Subcutaneous abdominal adipose tissue (tissue), 5 donors: ENCODE measurements at regions not wholly inside any gene's neighbourhood (a gene's known extent, or its start where the extent isn't known, plus 50 kb on each side); places are given as distances from the start of the nearest gene placed in this dataset.
"Not testable (repeated sequence)": the region's sequence is repeated elsewhere in the genome, so short reads cannot be mapped to it uniquely, and the experiment has no call there.

Experiments
- H3K27ac ChIP-seq: one replicate; pipeline ENCODE4 v1.7.0; 2013; ENCODE audit warnings: low read depth, mild to moderate bottlenecking, inconsistent platforms, low read length, moderate library complexity
- H3K27me3 ChIP-seq, 5 donors: one replicate each; pipeline ENCODE4 v1.7.0; 2013; ENCODE audit warnings: low read length in 5 of 5, inconsistent platforms in 1 of 5; ENCODE audit not compliant: control insufficient read depth in 5 of 5, insufficient read depth in 4 of 5
- H3K36me3 ChIP-seq, 5 donors: one replicate each; pipeline ENCODE4 v1.7.0; 2013; ENCODE audit warnings: low read length in 5 of 5; ENCODE audit not compliant: control insufficient read depth in 5 of 5, insufficient read depth in 5 of 5
- H3K4me1 ChIP-seq, 5 donors: one replicate each; pipeline ENCODE4 v1.7.0; 2013; ENCODE audit warnings: low read length in 5 of 5, mild to moderate bottlenecking in 3 of 5, moderate library complexity in 1 of 5; ENCODE audit not compliant: control insufficient read depth in 5 of 5, insufficient read depth in 5 of 5
- H3K4me3 ChIP-seq, 5 donors: one replicate each; pipeline ENCODE4 v1.7.0; 2013; ENCODE audit warnings: low read length in 5 of 5, low read depth in 1 of 5
- H3K9ac ChIP-seq, 5 donors: one replicate each; pipeline ENCODE4 v1.7.0; 2013; ENCODE audit warnings: low read length in 5 of 5, mild to moderate bottlenecking in 4 of 5, moderate library complexity in 3 of 5
- H3K9me3 ChIP-seq, 5 donors: one replicate each; pipeline ENCODE4 v1.7.0; 2013; ENCODE audit warnings: low read length in 5 of 5; ENCODE audit not compliant: control insufficient read depth in 5 of 5
- donor health status: healthy.
- donor health status: healthy.
- donor health status: healthy.
- donor health status: healthy.
- donor health status: healthy.

DNA sequence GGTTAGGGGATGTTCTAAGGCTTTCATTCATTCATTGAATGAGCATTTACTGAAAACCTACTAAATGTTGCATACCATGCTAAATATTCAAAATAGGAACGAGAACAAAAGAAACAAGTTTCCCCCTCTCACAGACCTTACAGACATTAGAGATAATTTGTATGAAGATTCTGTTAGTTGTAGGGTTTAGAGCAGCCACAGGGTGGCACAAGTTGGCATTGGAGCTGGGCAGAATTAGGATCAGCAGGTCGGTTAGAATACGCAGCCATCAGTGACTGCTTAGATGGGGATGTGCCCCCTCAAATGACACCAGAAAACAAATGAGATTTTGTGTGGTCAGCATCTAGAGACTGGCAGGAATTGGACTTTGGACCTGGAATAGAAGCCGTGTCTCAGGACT, 166.3 kb upstream of the DAAM1 start:
- no peaks in the 10 kb centered on the region for H3K4me1 ChIP-seq
- H3K27me3 ChIP-seq = peaks cover 0 to 4% (median 0%) of the 10 kb centered on the region in 5 donors
- no peaks in the 10 kb centered on the region for H3K9me3 ChIP-seq
- H3K4me3 ChIP-seq = no peak overlapping the region
- no peak overlapping the region for H3K27ac ChIP-seq
- H3K36me3 ChIP-seq = no peaks in the 10 kb centered on the region
- no peak overlapping the region for H3K9ac ChIP-seq

DNA sequence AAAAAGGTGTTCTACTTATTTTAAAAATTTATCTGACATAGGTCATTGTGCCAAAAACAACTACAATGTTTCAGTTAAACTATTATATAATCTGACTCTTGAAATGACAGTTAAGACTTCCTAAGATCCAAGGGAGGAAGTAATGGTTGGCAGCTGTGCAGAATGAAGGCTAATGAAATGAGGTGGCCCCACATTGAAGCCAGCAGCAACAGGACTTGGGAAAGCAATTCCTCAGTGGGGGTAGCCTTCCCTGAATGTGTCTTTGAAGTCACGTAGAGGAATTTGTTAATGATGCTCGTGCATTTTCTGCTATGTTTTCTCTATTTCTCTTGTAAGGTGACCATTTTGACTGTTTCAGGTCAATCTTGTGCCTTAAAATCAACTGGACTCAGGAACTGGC, 162.4 kb upstream of the DAAM1 start:
- Histone ChIP-seq H3K4me3 (no peak overlapping the region), H3K27ac (no peak overlapping the region), H3K9ac (no peak overlapping the region), H3K27me3 (peaks cover 0 to 4% (median 0%) of the 10 kb centered on the region in 5 donors), H3K9me3 (no peaks in the 10 kb centered on the region), H3K4me1 (no peaks in the 10 kb centered on the region), H3K36me3 (no peaks in the 10 kb centered on the region)

DNA sequence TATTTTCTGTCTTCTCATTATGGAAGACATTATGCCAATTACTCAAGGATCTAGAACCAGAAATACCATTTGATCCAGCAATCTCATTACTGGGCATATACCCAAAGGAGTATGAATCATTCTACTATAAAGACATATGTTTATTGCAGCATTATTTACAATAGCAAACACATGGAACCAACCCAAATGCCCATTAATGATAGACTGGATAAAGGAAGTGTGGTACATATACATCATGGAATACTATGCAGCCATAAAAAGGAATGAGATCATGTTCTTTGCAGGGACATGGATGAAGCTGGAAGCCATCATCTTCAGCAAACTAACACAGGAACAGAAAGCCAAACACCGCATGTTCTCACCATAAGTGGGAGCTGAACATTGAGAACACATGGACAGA, 161.8 kb upstream of the DAAM1 start:
- H3K9ac ChIP-seq, H3K27me3 ChIP-seq, H3K4me3 ChIP-seq, H3K9me3 ChIP-seq, H3K36me3 ChIP-seq, H3K27ac ChIP-seq, H3K4me1 ChIP-seq: not testable (repeated sequence)

DNA sequence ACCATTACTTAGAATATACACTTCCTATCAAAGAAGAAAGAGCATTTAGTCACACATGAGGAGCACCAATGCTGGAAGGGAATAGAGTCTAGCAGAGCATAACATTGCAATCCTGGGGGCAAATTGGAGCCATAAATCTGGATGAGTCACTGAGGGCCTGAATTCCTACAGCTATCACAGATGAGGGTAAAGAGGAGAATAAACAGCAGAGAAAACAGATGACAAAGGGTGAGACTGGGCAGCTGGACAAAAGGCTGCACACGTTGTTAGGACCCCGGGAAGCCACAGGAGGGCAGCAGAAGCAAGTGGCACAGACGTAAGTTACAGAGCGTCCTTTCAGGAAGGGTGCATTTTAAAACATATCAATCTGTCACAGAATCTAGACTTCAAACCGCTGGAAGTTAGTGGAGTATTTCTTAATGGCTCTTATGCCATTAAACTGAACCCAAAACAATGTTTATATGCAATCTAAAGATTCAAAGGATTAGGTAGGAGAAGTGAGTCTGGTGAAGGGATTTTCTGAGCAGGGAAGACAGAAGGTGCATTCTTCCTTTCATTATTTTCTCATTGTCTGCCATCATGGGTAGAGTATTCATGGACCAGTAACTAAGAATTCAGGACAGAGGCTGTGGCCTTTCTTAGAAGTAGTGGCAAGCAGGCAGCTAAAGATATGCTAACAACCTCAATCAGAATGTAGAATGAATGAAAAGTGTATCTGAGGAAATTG, 159.8 kb upstream of the DAAM1 start:
- no peak overlapping the region for H3K27ac ChIP-seq
- H3K9ac ChIP-seq = no peak overlapping the region
- H3K9me3 ChIP-seq = no peaks in the 10 kb centered on the region
- H3K4me1 ChIP-seq = no peaks in the 10 kb centered on the region
- H3K4me3 ChIP-seq = no peak overlapping the region
- H3K36me3 ChIP-seq = no peaks in the 10 kb centered on the region
- no peaks in the 10 kb centered on the region for H3K27me3 ChIP-seq

DNA sequence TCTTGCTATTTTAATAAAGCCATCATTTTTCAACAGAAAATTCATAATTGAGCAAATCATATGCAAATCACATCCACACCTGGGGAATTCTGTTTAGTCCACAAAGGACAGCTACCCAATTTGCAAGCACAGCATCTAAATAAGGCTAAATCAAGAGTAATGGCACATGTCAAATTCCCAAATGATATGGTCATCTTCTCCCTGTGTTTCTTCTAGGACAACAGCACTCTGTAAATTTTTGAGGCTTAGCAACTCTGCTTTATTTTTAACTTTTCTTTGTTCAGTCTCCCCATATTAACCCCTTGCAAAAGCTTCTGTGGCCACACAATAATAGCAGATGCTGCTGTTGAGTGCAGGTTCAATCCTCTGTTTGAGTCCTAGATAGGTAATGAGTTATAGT, 155.6 kb upstream of the DAAM1 start:
- Histone ChIP-seq H3K36me3 (no peaks in the 10 kb centered on the region), H3K9ac (no peak overlapping the region), H3K4me3 (no peak overlapping the region), H3K9me3 (no peaks in the 10 kb centered on the region), H3K27ac (no peak overlapping the region), H3K27me3 (no peaks in the 10 kb centered on the region), H3K4me1 (no peaks in the 10 kb centered on the region)

DNA sequence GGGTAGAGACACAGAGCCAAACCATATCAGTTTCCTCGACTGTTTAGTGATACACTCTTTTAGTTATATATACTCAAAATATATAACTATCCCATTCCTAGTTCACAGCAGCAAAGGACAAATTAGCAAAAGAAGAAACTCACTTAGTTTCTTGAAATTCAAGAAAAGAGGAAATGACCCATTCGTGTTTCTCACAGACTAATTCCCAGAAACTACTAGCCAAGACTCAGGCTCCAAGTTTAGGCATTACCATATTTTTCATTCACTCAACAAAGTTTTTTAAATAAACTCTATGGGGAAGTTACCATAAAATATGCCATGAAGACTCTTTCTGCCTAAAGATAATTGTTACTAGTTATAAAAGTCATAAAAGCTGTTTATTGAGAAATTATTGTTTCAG, 152.3 kb upstream of the DAAM1 start:
- Histone ChIP-seq H3K9ac (no peak overlapping the region), H3K27me3 (no peaks in the 10 kb centered on the region), H3K4me3 (no peak overlapping the region), H3K9me3 (no peaks in the 10 kb centered on the region), H3K4me1 (no peaks in the 10 kb centered on the region), H3K27ac (no peak overlapping the region), H3K36me3 (no peaks in the 10 kb centered on the region)

DNA sequence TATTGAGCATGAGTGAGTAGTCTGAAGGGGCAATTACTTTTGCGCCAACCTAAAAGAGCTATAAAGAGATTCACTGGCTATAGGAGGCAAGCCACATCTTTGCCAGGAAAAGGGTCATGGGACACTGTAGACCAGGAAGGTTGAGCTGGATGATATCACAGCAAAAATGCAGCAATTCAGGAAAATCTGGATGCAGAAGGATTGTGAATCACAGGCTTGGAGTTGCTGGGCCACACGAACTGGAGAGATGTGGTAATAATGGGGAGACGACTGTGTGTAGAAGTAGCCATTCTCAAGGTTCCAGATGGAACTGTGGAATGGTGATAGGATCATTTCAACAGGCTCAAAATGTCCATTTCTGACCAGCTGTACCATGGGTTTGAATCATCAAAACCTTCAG, 151.4 kb upstream of the DAAM1 start:
- no peaks in the 10 kb centered on the region for H3K4me1 ChIP-seq
- H3K27ac ChIP-seq = no peak overlapping the region
- H3K36me3 ChIP-seq = no peaks in the 10 kb centered on the region
- no peak overlapping the region for H3K9ac ChIP-seq
- H3K27me3 ChIP-seq = no peaks in the 10 kb centered on the region
- H3K4me3 ChIP-seq = no peak overlapping the region
- no peaks in the 10 kb centered on the region for H3K9me3 ChIP-seq

DNA sequence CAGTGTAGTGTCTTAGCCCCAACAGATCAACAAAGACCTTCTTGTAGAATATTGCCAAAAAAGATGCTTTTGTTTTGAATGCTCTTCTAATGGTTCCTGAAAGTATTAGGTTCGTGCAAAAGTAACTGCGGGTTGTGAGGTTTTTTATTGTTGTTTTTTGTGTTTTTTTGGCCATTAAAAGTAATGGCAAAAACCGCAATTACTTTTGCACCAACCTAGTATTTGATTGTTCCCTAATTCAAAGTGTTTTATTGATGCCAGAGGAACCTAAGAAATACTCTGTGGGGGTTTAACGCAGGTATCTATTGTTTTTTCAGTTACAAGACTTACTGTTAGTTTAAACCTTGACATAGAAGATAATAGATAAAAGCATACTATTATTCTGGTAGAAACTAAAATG, 150.8 kb upstream of the DAAM1 start:
- H3K4me1 ChIP-seq = no peaks in the 10 kb centered on the region
- no peaks in the 10 kb centered on the region for H3K9me3 ChIP-seq
- H3K36me3 ChIP-seq = no peaks in the 10 kb centered on the region
- H3K9ac ChIP-seq = no peak overlapping the region
- no peak overlapping the region for H3K4me3 ChIP-seq
- no peak overlapping the region for H3K27ac ChIP-seq
- H3K27me3 ChIP-seq = no peaks in the 10 kb centered on the region

DNA sequence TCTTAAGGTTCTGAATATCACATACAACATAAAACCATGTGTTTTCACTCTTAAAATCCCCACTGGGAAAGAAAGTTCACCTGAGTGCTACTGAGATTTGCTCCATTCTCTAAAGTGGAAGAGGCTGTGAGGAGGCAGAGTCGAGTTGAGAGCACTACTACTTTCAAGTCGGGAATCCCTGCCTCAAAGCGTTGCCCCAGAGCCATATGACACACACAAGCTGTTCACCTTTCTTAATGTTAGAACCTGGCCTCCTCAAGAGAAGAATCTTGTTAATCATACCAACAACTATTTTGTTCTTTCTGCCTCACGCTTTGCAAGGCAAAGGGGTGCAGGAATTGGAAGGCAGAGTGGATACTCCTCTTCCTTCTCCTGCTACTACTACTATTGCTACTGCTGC, 149.7 kb upstream of the DAAM1 start:
- H3K27ac ChIP-seq = no peak overlapping the region
- H3K4me3 ChIP-seq = no peak overlapping the region
- no peaks in the 10 kb centered on the region for H3K36me3 ChIP-seq
- no peak overlapping the region for H3K9ac ChIP-seq
- no peaks in the 10 kb centered on the region for H3K9me3 ChIP-seq
- no peaks in the 10 kb centered on the region for H3K27me3 ChIP-seq
- no peaks in the 10 kb centered on the region for H3K4me1 ChIP-seq

DNA sequence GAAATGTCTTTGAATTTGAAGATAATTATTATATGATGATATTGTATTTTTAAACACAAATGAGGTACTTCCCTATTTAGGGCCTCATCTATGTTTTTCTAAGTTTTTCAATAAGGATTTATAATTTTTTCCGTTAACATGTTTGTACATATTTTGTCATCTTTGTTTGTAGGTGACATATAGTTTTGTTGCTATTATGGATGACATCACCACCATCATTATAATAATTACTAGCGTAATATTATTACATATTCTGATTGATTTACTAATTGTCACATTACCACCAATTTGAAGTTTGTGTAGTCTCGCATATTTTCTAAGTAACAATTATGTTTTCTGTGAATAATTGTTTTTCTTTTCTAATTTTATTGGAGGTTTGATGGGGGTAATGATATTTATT, 147.2 kb upstream of the DAAM1 start:
- Histone ChIP-seq H3K9ac (no peak overlapping the region), H3K9me3 (peaks cover 0 to 5% (median 0%) of the 10 kb centered on the region in 5 donors), H3K4me1 (no peaks in the 10 kb centered on the region), H3K36me3 (no peaks in the 10 kb centered on the region), H3K4me3 (no peak overlapping the region), H3K27me3 (no peaks in the 10 kb centered on the region), H3K27ac (no peak overlapping the region)

DNA sequence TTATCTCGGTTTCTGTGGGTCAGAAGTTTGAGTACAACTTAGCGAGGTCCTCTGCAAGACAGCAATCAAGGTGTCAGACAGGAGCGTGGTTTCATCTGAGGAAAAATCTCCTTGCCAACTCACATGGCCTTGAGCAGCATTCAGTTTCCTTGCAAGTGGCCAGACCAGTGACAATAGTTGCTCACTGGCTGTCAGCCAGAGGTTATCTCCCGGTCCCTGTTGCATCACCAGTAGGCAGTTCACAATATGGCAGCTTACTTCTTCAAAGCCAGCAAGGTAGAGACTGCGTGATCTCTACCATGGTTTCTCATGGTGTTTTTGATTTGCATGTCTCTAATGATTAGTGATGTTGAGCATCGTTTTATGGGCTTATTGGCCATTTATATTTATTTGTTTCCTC, 143.8 kb upstream of the DAAM1 start:
- Histone ChIP-seq H3K27me3 (no peaks in the 10 kb centered on the region), H3K4me1 (no peaks in the 10 kb centered on the region), H3K4me3 (no peak overlapping the region), H3K9ac (no peak overlapping the region), H3K36me3 (no peaks in the 10 kb centered on the region), H3K9me3 (peaks cover 0 to 5% (median 0%) of the 10 kb centered on the region in 5 donors), H3K27ac (no peak overlapping the region)
